Nephron progenitor cell (in vitro differentiated cells): ENCODE measurements at regions not wholly inside any gene's neighbourhood (a gene's known extent, or its start where the extent isn't known, plus 50 kb on each side); places are given as distances from the start of the nearest gene placed in this dataset.
A peak's percentile ranks its signal among the peaks of the same experiment; 100 is the strongest.

ENCODE experiments used
- DNase-seq: peaks from one replicate; pipeline ENCODE4 v3.0.0; 2021
- H3K27ac Mint-ChIP-seq: 2 replicates; pipeline ENCODE4 v1.8.0; 2021; ENCODE audit warnings: mild to moderate bottlenecking, moderate library complexity, mixed read lengths
- H3K27me3 Mint-ChIP-seq: 2 replicates; pipeline ENCODE4 v1.8.0; 2021; ENCODE audit warnings: mild to moderate bottlenecking, low read depth, mixed read lengths; ENCODE audit not compliant: poor library complexity
- H3K36me3 Mint-ChIP-seq: 2 replicates; pipeline ENCODE4 v1.8.0; 2021; ENCODE audit warnings: low read depth, mixed read lengths
- H3K4me1 Mint-ChIP-seq: 2 replicates; pipeline ENCODE4 v1.8.0; 2021; ENCODE audit warnings: mixed read lengths
- H3K4me3 Mint-ChIP-seq: 2 replicates; pipeline ENCODE4 v1.8.0; 2021; ENCODE audit warnings: mild to moderate bottlenecking, moderate library complexity, mixed read lengths
- H3K9me3 Mint-ChIP-seq: 2 replicates; pipeline ENCODE4 v1.8.0; 2021; ENCODE audit warnings: mild to moderate bottlenecking, moderate library complexity, mixed read lengths
- CTCF ChIP-seq: fragments of 200-600 bp; sonication (generic); IDR thresholded peaks from 2 replicates; pipeline ENCODE4 v1.5.0; 2021; ENCODE audit warnings: antibody characterized with exemption

GRCh38 chr5:19001054-19001453 lies 986.9 kb downstream of the CDH18 start:
- no peak overlapping the region for H3K4me3 Mint-ChIP-seq
- TF ChIP-seq CTCF = no peak
- H3K36me3 Mint-ChIP-seq = no peaks in the 10 kb centered on the region
- H3K27me3 Mint-ChIP-seq = no peaks in the 10 kb centered on the region
- H3K4me1 Mint-ChIP-seq = peaks cover 5% of the 10 kb centered on the region
- DNase-seq = no peak
- H3K27ac Mint-ChIP-seq = no peak overlapping the region
- no peaks in the 10 kb centered on the region for H3K9me3 Mint-ChIP-seq

- no peak for TF ChIP-seq CTCF
- no peaks in the 10 kb centered on the region for H3K27me3 Mint-ChIP-seq
- no peaks in the 10 kb centered on the region for H3K36me3 Mint-ChIP-seq
- no peak for DNase-seq
- H3K9me3 Mint-ChIP-seq = no peaks in the 10 kb centered on the region
- H3K4me3 Mint-ChIP-seq = no peak overlapping the region
- peaks cover 5% of the 10 kb centered on the region for H3K4me1 Mint-ChIP-seq
- H3K27ac Mint-ChIP-seq = no peak overlapping the region
Measured at GRCh38 chr5:19001539-19001938, 986.5 kb downstream of the CDH18 start.

GRCh38 chr5:19002111-19002510 lies 985.9 kb downstream of the CDH18 start:
- Mint-ChIP-seq H3K36me3 (no peaks in the 10 kb centered on the region), H3K27ac (no peak overlapping the region), H3K27me3 (no peaks in the 10 kb centered on the region), H3K4me3 (no peak overlapping the region), H3K4me1 (peaks cover 5% of the 10 kb centered on the region), H3K9me3 (no peaks in the 10 kb centered on the region)
- DNase-seq = no peak
- no peak for TF ChIP-seq CTCF

GRCh38 chr5:19018822-19019221 lies 969.2 kb downstream of the CDH18 start:
- DNase-seq = no peak
- Mint-ChIP-seq H3K27ac (no peak overlapping the region), H3K4me3 (no peak overlapping the region), H3K4me1 (no peaks in the 10 kb centered on the region), H3K36me3 (no peaks in the 10 kb centered on the region), H3K9me3 (no peaks in the 10 kb centered on the region), H3K27me3 (no peaks in the 10 kb centered on the region)
- TF ChIP-seq CTCF = no peak

- no peaks in the 10 kb centered on the region for H3K4me1 Mint-ChIP-seq
- no peaks in the 10 kb centered on the region for H3K27me3 Mint-ChIP-seq
- peak overlapping the region; percentile 4 for H3K27ac Mint-ChIP-seq
- no peak overlapping the region for H3K4me3 Mint-ChIP-seq
- no peaks in the 10 kb centered on the region for H3K9me3 Mint-ChIP-seq
- H3K36me3 Mint-ChIP-seq = no peaks in the 10 kb centered on the region
- no peak for TF ChIP-seq CTCF
- no peak for DNase-seq
Measured at GRCh38 chr5:19031491-19031890, 956.5 kb downstream of the CDH18 start.

- TF ChIP-seq CTCF = no peak
- Mint-ChIP-seq H3K36me3 (no peaks in the 10 kb centered on the region), H3K4me3 (no peak overlapping the region), H3K27me3 (no peaks in the 10 kb centered on the region), H3K27ac (no peak overlapping the region), H3K9me3 (no peaks in the 10 kb centered on the region), H3K4me1 (no peaks in the 10 kb centered on the region)
- DNase-seq = no peak
Measured at GRCh38 chr5:19035816-19036215, 952.2 kb downstream of the CDH18 start.
